Midbrain (tissue), 1 donor: ENCODE measurements at regions not wholly inside any gene's neighbourhood (a gene's known extent, or its start where the extent isn't known, plus 50 kb on each side); places are given as distances from the start of the nearest gene placed in this dataset.

ENCODE experiments used
- DNase-seq: peaks from one replicate; lab custom pipeline; 2025; lab: John Stamatoyannopoulos, UW

DNA sequence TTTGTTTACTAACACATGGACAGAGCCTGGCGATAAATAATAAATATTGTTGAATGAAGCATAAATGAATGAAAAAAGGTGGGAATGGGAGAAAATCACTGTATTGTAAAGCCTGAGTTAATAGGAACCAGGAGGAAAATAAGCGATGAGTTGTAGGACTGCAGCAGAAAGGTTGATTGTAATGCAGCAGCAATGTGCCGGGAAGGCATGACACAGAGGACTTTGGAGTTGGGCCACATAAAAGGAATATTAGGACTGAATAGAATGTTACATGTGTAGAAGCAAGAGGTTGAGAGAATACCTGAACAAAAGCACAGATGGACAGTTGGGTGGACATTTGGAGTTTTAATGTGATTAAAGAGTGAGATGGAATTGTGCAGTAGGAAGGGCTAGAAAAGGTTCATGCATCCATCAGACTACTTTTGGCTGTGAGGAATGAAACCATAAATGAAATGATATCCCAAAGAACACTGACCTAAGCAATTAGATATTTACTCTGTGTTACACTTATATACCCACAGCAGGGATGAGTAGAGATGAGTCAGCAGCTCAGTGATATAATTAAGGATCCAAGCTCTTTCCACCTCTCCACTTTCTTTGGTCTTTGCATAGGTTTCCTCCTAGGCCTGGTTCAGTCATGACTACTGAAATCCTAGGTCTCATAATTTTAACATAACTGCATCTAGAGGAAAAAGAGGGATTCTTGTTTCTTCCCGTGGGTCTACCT is 55.4 kb downstream of the CCER1 start:
- no peak for DNase-seq

GRCh38 chr12:90897986-90898385 is 57.0 kb downstream of the CCER1 start:
- DNase-seq: no peak

DNA sequence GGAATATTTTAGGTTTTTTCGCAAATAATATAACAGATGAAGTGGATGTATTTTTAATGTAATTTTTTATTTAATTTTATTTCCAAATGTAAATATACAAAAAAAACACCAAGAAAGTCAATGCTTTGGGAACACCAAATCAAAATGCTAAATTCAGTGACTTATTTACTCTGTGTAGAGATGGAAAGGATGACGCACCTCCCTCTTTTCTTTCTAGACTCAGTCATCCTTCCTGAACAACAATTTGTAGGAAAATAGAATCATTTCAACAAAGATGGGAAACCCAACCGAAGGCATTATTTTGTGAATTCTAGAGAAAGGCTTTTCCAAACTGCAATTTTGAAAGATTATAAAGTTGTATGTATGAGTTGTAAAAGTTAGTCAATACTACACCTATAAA is 57.7 kb downstream of the CCER1 start:
- no peak for DNase-seq

GRCh38 chr12:90896821-90897220 is 58.2 kb downstream of the CCER1 start:
- DNase-seq: no peak

DNA sequence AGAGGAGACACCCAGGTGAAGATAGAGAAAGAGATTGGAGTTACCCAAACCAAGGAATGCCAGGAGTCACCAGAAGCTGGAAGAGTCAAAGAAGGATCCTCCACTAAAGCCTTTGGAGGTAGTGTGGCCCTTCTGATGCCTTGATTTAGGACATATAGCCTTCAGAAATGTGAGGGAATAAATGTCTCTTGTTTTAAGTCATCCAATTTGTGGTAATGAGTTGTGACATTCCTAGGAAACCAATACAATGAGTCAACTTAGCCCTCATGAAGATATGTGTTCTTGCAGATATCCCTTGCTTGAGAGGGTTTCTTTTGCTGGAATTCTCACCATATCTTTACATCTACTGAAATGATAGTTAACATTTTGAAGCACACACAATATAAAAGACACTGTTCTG is 58.8 kb downstream of the CCER1 start:
- DNase-seq: no peak

DNA sequence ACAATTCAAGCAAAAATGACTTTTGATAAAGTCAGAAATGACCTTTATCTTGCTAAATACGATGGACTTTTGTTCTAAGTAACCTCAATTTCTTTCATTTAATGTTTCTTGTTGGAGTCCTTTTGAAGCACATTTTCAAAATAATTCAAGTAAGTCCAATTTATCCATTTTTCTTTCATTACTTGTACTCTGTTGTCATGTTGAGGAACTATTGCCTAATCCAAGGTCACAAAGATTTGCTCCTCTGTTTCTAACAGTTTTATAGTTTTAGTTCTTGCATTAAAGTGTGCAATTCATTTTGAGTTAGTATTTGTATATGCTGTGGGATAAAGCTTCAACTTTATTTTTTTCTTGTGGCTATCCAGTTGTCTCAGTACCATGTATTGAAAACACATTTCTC is 66.7 kb downstream of the CCER1 start:
- DNase-seq: no peak

DNA sequence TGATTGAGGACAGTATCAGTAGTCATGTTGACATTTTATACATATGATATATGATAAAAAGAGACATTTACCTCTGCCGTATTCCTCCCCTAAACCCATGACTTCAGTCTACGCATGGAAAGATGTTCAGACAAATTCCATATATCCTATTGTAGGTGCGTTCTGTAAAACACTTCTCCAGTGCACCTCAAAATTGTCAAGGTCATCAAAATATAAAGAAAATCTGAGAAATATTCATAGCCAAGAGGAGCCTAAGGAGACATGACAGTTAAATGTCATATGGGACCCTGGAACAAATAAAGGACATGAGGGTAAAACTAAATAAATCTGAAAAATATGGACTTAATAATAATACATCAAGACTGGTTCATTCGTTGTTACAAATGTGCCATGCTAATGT is 71.5 kb downstream of the CCER1 start:
- no peak for DNase-seq

GRCh38 chr12:90871726-90872096 is 83.3 kb downstream of the CCER1 start:
- no peak for DNase-seq

GRCh38 chr12:90870971-90871725 is 83.8 kb downstream of the CCER1 start:
- no peak for DNase-seq

DNA sequence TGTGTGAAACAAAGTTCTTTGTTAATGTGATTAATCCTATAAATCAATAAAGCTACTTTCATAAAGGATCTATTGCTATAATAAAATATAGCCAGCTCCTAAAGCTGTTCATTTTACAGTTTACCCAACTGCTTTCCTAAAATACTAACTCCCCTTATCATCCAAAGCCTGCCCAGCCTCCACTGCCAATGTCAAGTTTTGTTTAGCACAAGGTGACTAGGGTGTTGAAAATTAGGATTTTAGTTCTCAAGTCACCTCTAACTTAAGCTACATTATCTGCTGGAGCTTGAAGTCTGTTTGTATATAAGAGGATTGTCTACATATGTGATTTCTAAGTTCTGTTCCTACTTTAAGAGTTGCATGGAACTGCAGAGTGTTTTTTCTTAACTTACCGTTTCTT is 86.3 kb downstream of the CCER1 start:
- DNase-seq: no peak

DNA sequence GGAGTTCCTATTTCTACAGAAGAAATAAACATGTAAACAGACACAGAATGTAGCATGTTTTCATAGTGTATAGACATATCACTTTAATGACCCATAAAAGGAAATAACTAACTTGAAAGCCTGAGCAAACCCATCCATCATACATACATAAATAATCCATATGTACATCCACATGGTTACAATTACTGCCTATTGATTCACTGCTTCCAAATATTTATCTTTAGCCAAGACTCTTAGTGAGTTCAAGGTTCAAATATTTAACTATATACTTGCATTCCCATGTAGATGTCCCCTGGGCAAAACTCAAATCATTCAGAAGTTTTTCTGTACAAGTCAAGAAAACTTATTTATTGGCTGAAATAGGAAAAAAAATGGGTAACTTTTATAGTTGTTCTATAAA is 95.4 kb downstream of the CCER1 start:
- no peak for DNase-seq

- no peak for DNase-seq
Measured at GRCh38 chr12:90858252-90858651, 96.7 kb downstream of the CCER1 start.

DNA sequence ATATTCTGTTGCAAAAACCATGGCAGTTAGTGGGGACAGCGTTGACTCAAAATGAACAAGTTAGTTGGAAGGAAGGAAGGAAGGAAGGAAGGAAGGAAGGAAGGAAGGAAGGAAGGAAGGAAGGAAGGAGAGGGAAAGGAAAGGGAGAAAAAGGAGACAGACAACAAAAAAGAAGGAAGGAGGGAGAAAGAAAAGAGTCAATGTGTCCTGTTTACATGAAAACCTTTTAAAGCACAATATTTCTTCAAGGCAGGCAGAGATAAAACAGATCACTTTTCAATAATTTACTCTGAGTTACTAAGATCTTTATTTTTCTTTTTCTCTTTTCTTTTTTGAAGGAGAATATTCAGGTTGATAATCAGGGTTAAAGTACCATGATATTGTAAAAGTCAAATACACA is 99.4 kb downstream of the CCER1 start:
- no peak for DNase-seq

DNA sequence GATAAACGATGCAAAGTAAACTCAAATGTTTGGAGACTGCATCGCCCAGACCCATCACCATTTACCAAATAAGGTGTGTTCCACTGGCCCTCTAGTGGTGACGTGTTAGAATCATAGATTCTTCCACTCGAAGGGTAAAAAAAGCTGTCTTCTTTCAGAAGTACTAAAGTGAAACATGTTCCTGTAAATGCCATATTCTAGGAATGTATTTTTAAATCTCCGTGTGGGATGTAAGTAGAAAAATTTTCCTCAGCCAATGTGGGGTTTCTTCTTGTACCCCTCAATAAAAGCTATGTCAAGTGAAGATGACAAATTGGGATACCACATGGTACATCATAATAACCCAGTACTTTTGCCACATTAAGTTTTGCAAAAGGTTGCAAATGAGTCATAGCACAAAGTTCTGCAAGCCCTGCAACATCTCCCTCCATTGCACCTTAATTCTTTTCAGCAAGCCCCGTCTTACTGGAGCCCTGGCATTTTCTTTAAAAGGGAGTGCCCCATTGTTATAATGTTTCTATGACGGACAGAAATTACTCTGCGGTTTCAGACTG is 100.8 kb downstream of the CCER1 start:
- peak; percentile 25 for DNase-seq

GRCh38 chr12:90851800-90852718 is 102.9 kb downstream of the CCER1 start:
- no peak for DNase-seq

DNA sequence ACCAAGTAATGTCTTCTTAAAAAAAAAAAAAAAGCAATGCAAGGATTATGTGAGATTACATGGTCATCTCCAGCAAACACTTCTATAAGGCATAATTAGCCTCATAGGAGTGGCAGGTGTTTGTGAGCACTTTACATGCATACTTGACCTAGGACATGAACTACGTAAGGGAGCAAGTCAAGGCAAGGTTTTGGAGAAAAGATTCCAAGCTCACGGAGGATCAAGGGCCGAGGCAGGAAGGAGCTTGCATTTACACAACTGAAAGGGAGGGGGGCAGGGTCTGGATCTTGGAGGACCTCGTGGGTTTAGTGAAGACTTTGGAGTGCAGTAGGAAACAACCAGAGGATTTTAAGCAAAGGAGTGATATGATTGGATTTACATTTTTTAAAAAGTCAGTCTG is 112.5 kb downstream of the CCER1 start:
- DNase-seq: no peak

GRCh38 chr12:90841336-90841735 is 113.6 kb downstream of the CCER1 start:
- DNase-seq: no peak

DNA sequence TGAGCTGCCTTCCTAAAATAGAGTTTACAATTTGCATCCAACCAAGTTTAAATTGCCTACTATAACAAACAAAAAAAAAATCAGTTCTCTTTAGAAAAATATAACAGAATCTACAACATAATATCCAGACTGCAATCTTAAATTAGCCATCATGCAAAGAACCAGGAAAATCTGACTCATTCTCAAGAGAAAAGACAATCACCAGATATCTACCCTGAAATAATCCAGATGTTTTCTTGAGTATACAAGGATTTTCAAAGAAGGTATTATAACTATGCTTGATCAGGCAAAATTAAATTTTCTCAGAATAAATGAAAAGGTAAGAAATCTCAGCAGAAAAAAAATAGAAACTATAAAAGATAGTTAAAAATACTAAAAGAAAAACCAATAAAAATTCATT is 115.6 kb downstream of the CCER1 start:
- DNase-seq: no peak

GRCh38 chr12:90836689-90837088 is 118.3 kb downstream of the CCER1 start:
- DNase-seq: no peak

- no peak for DNase-seq
Measured at GRCh38 chr12:90833228-90833627, 121.7 kb downstream of the CCER1 start.

DNA sequence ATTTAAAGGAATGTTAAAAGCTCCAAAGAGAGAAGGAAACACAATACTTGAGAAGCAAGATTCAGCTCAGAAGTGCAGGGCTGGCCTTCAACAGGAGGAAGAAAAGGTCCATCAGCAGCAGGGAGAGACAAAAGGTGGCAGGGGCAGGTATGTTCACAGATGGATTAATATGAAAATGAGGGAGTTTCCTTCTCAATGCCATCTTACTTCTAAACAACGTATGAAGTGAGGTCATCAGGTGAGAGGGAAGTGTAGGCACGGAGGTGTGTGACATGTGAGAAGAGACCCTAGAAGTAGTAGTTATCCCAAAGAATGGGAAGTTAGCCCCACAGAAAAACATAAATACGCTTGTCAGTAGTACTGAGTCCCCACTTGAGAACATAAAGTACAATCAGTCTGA is 122.5 kb downstream of the CCER1 start:
- DNase-seq: no peak

DNA sequence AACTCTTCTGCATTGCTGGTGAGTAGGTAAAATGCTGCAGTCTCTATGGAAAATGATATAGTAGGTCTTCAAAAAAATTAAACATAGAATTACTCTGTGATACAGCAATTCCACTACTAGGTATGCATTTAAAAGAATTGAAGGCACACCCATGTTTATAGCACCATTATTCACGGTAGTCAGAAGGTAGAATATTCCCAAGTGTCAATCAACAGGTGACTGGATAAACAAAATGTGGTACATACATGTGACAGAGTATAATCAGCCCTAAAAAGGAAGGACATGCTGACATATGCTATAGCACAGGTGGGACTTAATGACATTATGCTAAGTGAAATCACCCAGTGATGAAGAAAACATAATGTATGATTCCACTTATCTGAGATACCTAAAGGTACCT is 123.3 kb downstream of the CCER1 start:
- no peak for DNase-seq
